C4-2B (cell line): ENCODE measurements at regions not wholly inside any gene's neighbourhood (a gene's known extent, or its start where the extent isn't known, plus 50 kb on each side); places are given as distances from the start of the nearest gene placed in this dataset.

ENCODE experiments used
- ZFX ChIP-seq: fragments of 450-650 bp; IDR thresholded peaks from 2 replicates; pipeline ENCODE4 v1.6.1; 2017
- TF ChIP-seq, protein P1 (sequence below): fragments of 450-650 bp; conservative IDR thresholded peaks from 2 replicates; pipeline ENCODE4 v1.5.1; 2017; ENCODE audit warnings: mild to moderate bottlenecking

DNA sequence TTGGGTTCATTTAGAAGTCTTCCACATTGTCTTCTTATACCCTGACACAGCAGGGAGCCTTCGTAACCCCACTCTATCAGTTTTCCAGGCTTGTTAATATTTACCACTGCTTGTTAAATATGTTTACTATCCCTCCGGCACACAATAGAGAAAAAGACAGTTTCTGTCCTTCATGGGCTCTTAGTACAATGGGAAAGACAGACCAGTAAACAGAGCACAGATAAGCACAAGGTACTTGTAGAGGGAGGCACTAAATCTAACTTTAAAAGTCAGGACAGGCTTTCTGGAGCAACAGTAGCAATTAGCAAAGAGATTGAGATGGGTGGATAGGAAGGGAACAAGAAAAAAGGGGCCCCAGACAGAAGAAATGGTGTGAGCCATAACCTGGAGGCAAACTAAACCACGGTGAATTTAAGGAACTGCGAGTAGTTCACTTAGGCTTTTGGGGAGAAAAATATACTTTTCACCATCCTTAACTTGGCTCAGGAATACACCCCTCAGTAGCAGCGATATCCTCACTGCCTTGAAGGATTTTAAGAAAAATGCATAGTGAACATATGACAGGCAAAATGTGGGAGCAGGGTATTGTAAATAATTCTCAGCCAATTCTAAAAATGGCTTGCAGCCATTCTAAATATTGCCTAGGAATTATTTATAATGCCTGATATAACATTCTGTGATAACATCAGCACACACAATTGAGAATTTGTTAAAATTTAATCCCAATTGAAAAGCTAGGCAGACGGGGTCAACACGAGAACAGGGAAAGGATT lies 383.7 kb downstream of the CDH2 start:
- TF ChIP-seq, protein P1, sequence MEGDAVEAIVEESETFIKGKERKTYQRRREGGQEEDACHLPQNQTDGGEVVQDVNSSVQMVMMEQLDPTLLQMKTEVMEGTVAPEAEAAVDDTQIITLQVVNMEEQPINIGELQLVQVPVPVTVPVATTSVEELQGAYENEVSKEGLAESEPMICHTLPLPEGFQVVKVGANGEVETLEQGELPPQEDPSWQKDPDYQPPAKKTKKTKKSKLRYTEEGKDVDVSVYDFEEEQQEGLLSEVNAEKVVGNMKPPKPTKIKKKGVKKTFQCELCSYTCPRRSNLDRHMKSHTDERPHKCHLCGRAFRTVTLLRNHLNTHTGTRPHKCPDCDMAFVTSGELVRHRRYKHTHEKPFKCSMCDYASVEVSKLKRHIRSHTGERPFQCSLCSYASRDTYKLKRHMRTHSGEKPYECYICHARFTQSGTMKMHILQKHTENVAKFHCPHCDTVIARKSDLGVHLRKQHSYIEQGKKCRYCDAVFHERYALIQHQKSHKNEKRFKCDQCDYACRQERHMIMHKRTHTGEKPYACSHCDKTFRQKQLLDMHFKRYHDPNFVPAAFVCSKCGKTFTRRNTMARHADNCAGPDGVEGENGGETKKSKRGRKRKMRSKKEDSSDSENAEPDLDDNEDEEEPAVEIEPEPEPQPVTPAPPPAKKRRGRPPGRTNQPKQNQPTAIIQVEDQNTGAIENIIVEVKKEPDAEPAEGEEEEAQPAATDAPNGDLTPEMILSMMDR = no peak
- no peak for TF ChIP-seq ZFX
